IMR-90 (cell line): ENCODE measurements at regions not wholly inside any gene's neighbourhood (a gene's known extent, or its start where the extent isn't known, plus 50 kb on each side); places are given as distances from the start of the nearest gene placed in this dataset.

Experiments used
- ATAC-seq: fragments of 200-7000 bp; cut with Tn5 transposase; 2 replicates; pipeline ENCODE4 v1.9.1; 2020; ENCODE audit warnings: low read depth, mild to moderate bottlenecking, moderate library complexity
- BruUV-seq: library from RNA; stranded (reverse); fragments of 400-500 nt; replicated peaks from 2 replicates; lab custom pipeline; 2021; lab: Mats Ljungman, UMichigan
- CTCF ChIA-PET: fragments of 300-600 bp; formaldehyde crosslinking; extraction: SDS; loops from one replicate; lab custom pipeline; 2021; ENCODE audit warnings: antibody characterized with exemption; lab: Yijun Ruan, JAX
- POLR2A ChIA-PET: fragments of 300-600 bp; sonication (Branson Sonifier 250); formaldehyde crosslinking; loops from one replicate; lab custom pipeline; 2022; ENCODE audit warnings: antibody characterized with exemption; ENCODE audit not compliant: unreplicated experiment; lab: Charles Lee
- DNase-seq: peaks from one replicate; pipeline ENCODE4 v3.0.0; 2013
- H2AFZ ChIP-seq: replicated peaks from 2 replicates; pipeline ENCODE3; 2013; ENCODE audit warnings: low read length, mild to moderate bottlenecking; ENCODE audit not compliant: poor library complexity
- H2AK5ac ChIP-seq: 2 replicates; pipeline ENCODE4 v1.6.1; 2013; ENCODE audit warnings: low read depth, low read length, inconsistent platforms
- H2AK9ac ChIP-seq: replicated peaks from 2 replicates; pipeline ENCODE3; 2013; ENCODE audit warnings: mild to moderate bottlenecking, low read depth, low read length, moderate library complexity; ENCODE audit not compliant: poor library complexity
- H2BK120ac ChIP-seq: 2 replicates; pipeline ENCODE4 v1.6.1; 2013; ENCODE audit warnings: low read depth, low read length, inconsistent platforms
- H2BK15ac ChIP-seq: 3 replicates; pipeline ENCODE4 v1.6.1; 2013; ENCODE audit warnings: low read depth, low read length, inconsistent platforms
- H2BK20ac ChIP-seq: 2 replicates; pipeline ENCODE4 v1.6.1; 2013; ENCODE audit warnings: low read depth, mild to moderate bottlenecking, inconsistent platforms, low read length, moderate library complexity
- H2BK5ac ChIP-seq: 2 replicates; pipeline ENCODE4 v1.6.1; 2013; ENCODE audit warnings: mild to moderate bottlenecking, low read depth, low read length, inconsistent platforms; ENCODE audit not compliant: poor library complexity, severe bottlenecking
- H3K14ac ChIP-seq: replicated peaks from 2 replicates; pipeline ENCODE4 v1.6.1; 2013; ENCODE audit warnings: low read depth, low read length, inconsistent platforms
- H3K18ac ChIP-seq: 2 replicates; pipeline ENCODE4 v1.6.1; 2013; ENCODE audit warnings: low read depth, low read length, control low read depth
- H3K23ac ChIP-seq: 2 replicates; pipeline ENCODE4 v1.6.1; 2013; ENCODE audit warnings: low read depth, low read length, inconsistent platforms
- H3K27ac ChIP-seq: 2 replicates; pipeline ENCODE4 v1.5.1; 2013; ENCODE audit warnings: mild to moderate bottlenecking, control low read depth, low read length; ENCODE audit not compliant: insufficient read depth
- H3K27me3 ChIP-seq: 2 replicates; pipeline ENCODE4 v1.6.1; 2013; ENCODE audit warnings: low read length; ENCODE audit not compliant: control insufficient read depth, insufficient read depth
- H3K36me3 ChIP-seq: 2 replicates; pipeline ENCODE4 v1.6.1; 2013; ENCODE audit warnings: low read length, mixed read lengths; ENCODE audit not compliant: control insufficient read depth, insufficient read depth
- H3K4ac ChIP-seq: 2 replicates; pipeline ENCODE4 v1.6.1; 2013; ENCODE audit warnings: low read depth, low read length, inconsistent platforms
- H3K4me1 ChIP-seq: 2 replicates; pipeline ENCODE4 v1.6.1; 2013; ENCODE audit warnings: low read length, mixed read lengths; ENCODE audit not compliant: control insufficient read depth, insufficient read depth
- H3K4me2 ChIP-seq: 2 replicates; pipeline ENCODE4 v1.6.1; 2013; ENCODE audit warnings: low read depth, mild to moderate bottlenecking, control low read depth, low read length, moderate library complexity
- H3K4me3 ChIP-seq: 2 replicates; pipeline ENCODE4 v1.5.1; 2013; ENCODE audit warnings: low read depth, mild to moderate bottlenecking, control low read depth, low read length, moderate library complexity; ENCODE audit not compliant: insufficient read depth
- H3K56ac ChIP-seq: 2 replicates; pipeline ENCODE4 v1.6.1; 2013; ENCODE audit warnings: low read length, inconsistent platforms; ENCODE audit not compliant: insufficient read depth; ENCODE audit errors: extremely low read depth
- H3K79me1 ChIP-seq, 2 experiments: 2 replicates each; pipeline ENCODE4 v1.6.1; 2013; ENCODE audit warnings: low read length in 2 of 2, inconsistent platforms in 1 of 2, low read depth in 1 of 2
- H3K9ac ChIP-seq: 2 replicates; pipeline ENCODE4 v1.6.1; 2013; ENCODE audit warnings: low read depth, low read length, control low read depth
- H3K9me1 ChIP-seq: 2 replicates; pipeline ENCODE4 v1.6.1; 2013; ENCODE audit warnings: low read length, inconsistent platforms; ENCODE audit not compliant: insufficient read depth
- H3K9me3 ChIP-seq: 2 replicates; pipeline ENCODE4 v1.6.1; 2013; ENCODE audit warnings: low read length; ENCODE audit not compliant: control insufficient read depth, insufficient read depth
- H4K20me1 ChIP-seq: 2 replicates; pipeline ENCODE4 v1.6.1; 2013; ENCODE audit warnings: low read length, inconsistent platforms; ENCODE audit not compliant: insufficient read depth
- H4K5ac ChIP-seq: 2 replicates; pipeline ENCODE4 v1.6.1; 2013; ENCODE audit warnings: mild to moderate bottlenecking, low read depth, low read length, control low read depth
- H4K8ac ChIP-seq, 2 experiments: 2 replicates each; pipeline ENCODE4 v1.6.1; 2013; ENCODE audit warnings: low read depth in 2 of 2, low read length in 2 of 2, control low read depth in 1 of 2, inconsistent platforms in 1 of 2
- H4K91ac ChIP-seq: 2 replicates; pipeline ENCODE4 v1.6.1; 2013; ENCODE audit warnings: low read depth, low read length, inconsistent platforms; ENCODE audit not compliant: insufficient read depth
- BHLHE40 ChIP-seq: fragments of 150-350 bp; IDR thresholded peaks from 2 replicates; pipeline ENCODE4 v1.6.1; 2016; ENCODE audit warnings: mild to moderate bottlenecking, low read depth, low read length
- CEBPB ChIP-seq: IDR thresholded peaks from 2 replicates; pipeline ENCODE4 v1.6.1; 2012; ENCODE audit warnings: low read depth, low read length, improper control_type of control experiment
- CHD1 ChIP-seq: IDR thresholded peaks from 2 replicates; pipeline ENCODE4 v1.6.1; 2012; ENCODE audit warnings: low read depth, low read length, improper control_type of control experiment
- FOS ChIP-seq: fragments of 150-350 bp; IDR thresholded peaks from 2 replicates; pipeline ENCODE4 v1.6.1; 2016; ENCODE audit warnings: low read depth, low read length
- MAFK ChIP-seq: IDR thresholded peaks from 2 replicates; pipeline ENCODE4 v1.6.1; 2012; ENCODE audit warnings: low read depth, low read length, improper control_type of control experiment
- MAZ ChIP-seq: IDR thresholded peaks from 2 replicates; pipeline ENCODE4 v1.6.1; 2012; ENCODE audit warnings: low read depth, mild to moderate bottlenecking, low read length, improper control_type of control experiment, moderate library complexity, borderline replicate concordance
- MXI1 ChIP-seq: IDR thresholded peaks from 2 replicates; pipeline ENCODE4 v1.6.1; 2012; ENCODE audit warnings: low read depth, mild to moderate bottlenecking, low read length, moderate library complexity, borderline replicate concordance
- NFE2L2 ChIP-seq: fragments of 150-350 bp; IDR thresholded peaks from 2 replicates; pipeline ENCODE4 v1.6.1; 2016; ENCODE audit warnings: low read depth, mild to moderate bottlenecking, low read length
- POLR2A ChIP-seq: IDR thresholded peaks from 2 replicates; pipeline ENCODE4 v1.6.1; 2012; ENCODE audit warnings: mild to moderate bottlenecking, low read depth, low read length
- RAD21 ChIP-seq: IDR thresholded peaks from 2 replicates; pipeline ENCODE4 v1.6.1; 2012; ENCODE audit warnings: low read length, improper control_type of control experiment
- RCOR1 ChIP-seq: IDR thresholded peaks from 2 replicates; pipeline ENCODE4 v1.6.1; 2012; ENCODE audit warnings: mild to moderate bottlenecking, low read length, improper control_type of control experiment; ENCODE audit not compliant: insufficient replicate concordance
- RFX5 ChIP-seq: IDR thresholded peaks from 2 replicates; pipeline ENCODE4 v1.8.0; 2012; ENCODE audit warnings: low read depth, mild to moderate bottlenecking, low read length, moderate library complexity
- SMC3 ChIP-seq: fragments of 150-350 bp; IDR thresholded peaks from 2 replicates; pipeline ENCODE4 v1.6.1; 2016; ENCODE audit warnings: low read depth, mild to moderate bottlenecking, antibody characterized with exemption, low read length, moderate library complexity
- WGBS, 2 experiments: methylation state at CpG; one replicate each; pipeline versions ENCODE4 v1.1.5 to v1.1.7; 2013; ENCODE audit warnings: missing lambda C conversion rate in 2 of 2; ENCODE audit not compliant: insufficient read length in 1 of 2; ENCODE audit errors: extremely low coverage in 2 of 2; 5-methylcytosine and 5-hydroxymethylcytosine counted together
- dilution Hi-C: fragments of 300-500 bp; cut with HindIII; formaldehyde crosslinking; loops from one replicate; pipeline ENCODE4 v1.14.3; 2018; ENCODE audit warnings: low sequenced_read_pairs; ENCODE audit not compliant: unreplicated experiment
- in situ Hi-C: fragments of 300-500 bp; cut with MboI; formaldehyde crosslinking; loops from 3 replicates; pipeline ENCODE4 v1.14.3; 2019; ENCODE audit warnings: low sequenced_read_pairs, inconsistent platforms, mixed read lengths
- intact Hi-C: fragments of 100-400 bp; cut with micrococcal nuclease; formaldehyde crosslinking; loops from 2 replicates; pipeline ENCODE4 v1.10.0; 2022
- TF ChIP-seq, protein P1 (sequence below): fragments of 150-350 bp; IDR thresholded peaks from 2 replicates; pipeline ENCODE4 v1.6.1; 2016; ENCODE audit warnings: low read depth, mild to moderate bottlenecking, low read length, moderate library complexity, borderline replicate concordance
- TF ChIP-seq, protein P2 (sequence below): fragments of 150-350 bp; IDR thresholded peaks from 2 replicates; pipeline ENCODE4 v1.6.1; 2017; ENCODE audit warnings: mild to moderate bottlenecking, antibody characterized with exemption, low read length, low read depth
- TF ChIP-seq, protein P3 (sequence below): conservative IDR thresholded peaks from 2 replicates; pipeline ENCODE4 v1.5.1; 2012; ENCODE audit warnings: mild to moderate bottlenecking, low read depth, low read length, improper control_type of control experiment

DNA sequence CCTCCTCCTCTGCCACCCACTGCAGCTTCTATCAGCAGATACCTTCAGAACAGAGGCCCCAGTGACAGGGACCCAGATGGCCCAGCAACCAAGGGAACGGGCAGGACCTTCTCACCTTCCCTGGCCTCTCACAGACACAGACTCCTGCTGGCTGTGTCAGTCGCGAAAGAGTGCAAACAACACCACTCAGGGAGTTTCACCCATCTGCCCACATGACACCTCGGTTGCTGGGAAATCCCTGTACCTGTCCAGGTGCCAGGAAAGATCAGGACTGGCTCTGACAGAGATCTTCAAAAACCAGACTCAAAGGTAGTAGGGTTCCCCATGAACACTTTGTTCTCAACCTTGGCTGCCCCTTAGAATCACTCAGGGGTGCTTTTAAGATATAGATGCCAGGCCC lies 83.5 kb upstream of the HIVEP3 start:
- Histone ChIP-seq H2BK20ac (no peak overlapping the region), H3K9me3 (no peaks in the 10 kb centered on the region), H2BK120ac (no peak overlapping the region), H3K18ac (no peak overlapping the region), H3K27ac (no peak overlapping the region), H2BK5ac (no peak overlapping the region), H2AFZ (no peak overlapping the region), H3K27me3 (no peaks in the 10 kb centered on the region), H3K56ac (no peak overlapping the region), H4K8ac (no peak overlapping the region), H3K9me1 (no peaks in the 10 kb centered on the region; the same call in 1 of the 2 replicates), H2BK15ac (no peak overlapping the region), H2AK5ac (no peak overlapping the region), H3K23ac (no peak overlapping the region), H3K9ac (no peak overlapping the region), H3K14ac (no peak overlapping the region), H4K5ac (no peak overlapping the region), H2AK9ac (no peak overlapping the region), H4K20me1 (no peaks in the 10 kb centered on the region), H3K4ac (no peak overlapping the region), H3K79me1 (no peaks in the 10 kb centered on the region), H3K36me3 (no peaks in the 10 kb centered on the region), H4K91ac (no peak overlapping the region), H3K4me2 (no peak overlapping the region), H3K4me1 (no peaks in the 10 kb centered on the region), H3K4me3 (no peak overlapping the region)
- intact Hi-C loops (no loop called here), dilution Hi-C loops (no loop called here), in situ Hi-C loops (no loop called here)
- TF ChIP-seq NFE2L2 (no peak), MAFK (no peak), BHLHE40 (no peak), RCOR1 (no peak), SMC3 (no peak), CHD1 (no peak), MAZ (no peak), POLR2A (no peak), MXI1 (no peak), RAD21 (no peak), RFX5 (no peak), FOS (no peak), CEBPB (no peak)
- TF ChIP-seq, protein P1, sequence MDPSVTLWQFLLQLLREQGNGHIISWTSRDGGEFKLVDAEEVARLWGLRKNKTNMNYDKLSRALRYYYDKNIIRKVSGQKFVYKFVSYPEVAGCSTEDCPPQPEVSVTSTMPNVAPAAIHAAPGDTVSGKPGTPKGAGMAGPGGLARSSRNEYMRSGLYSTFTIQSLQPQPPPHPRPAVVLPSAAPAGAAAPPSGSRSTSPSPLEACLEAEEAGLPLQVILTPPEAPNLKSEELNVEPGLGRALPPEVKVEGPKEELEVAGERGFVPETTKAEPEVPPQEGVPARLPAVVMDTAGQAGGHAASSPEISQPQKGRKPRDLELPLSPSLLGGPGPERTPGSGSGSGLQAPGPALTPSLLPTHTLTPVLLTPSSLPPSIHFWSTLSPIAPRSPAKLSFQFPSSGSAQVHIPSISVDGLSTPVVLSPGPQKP, result no peak
- TF ChIP-seq, protein P2, sequence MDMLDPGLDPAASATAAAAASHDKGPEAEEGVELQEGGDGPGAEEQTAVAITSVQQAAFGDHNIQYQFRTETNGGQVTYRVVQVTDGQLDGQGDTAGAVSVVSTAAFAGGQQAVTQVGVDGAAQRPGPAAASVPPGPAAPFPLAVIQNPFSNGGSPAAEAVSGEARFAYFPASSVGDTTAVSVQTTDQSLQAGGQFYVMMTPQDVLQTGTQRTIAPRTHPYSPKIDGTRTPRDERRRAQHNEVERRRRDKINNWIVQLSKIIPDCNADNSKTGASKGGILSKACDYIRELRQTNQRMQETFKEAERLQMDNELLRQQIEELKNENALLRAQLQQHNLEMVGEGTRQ, result no peak
- TF ChIP-seq, protein P3, sequence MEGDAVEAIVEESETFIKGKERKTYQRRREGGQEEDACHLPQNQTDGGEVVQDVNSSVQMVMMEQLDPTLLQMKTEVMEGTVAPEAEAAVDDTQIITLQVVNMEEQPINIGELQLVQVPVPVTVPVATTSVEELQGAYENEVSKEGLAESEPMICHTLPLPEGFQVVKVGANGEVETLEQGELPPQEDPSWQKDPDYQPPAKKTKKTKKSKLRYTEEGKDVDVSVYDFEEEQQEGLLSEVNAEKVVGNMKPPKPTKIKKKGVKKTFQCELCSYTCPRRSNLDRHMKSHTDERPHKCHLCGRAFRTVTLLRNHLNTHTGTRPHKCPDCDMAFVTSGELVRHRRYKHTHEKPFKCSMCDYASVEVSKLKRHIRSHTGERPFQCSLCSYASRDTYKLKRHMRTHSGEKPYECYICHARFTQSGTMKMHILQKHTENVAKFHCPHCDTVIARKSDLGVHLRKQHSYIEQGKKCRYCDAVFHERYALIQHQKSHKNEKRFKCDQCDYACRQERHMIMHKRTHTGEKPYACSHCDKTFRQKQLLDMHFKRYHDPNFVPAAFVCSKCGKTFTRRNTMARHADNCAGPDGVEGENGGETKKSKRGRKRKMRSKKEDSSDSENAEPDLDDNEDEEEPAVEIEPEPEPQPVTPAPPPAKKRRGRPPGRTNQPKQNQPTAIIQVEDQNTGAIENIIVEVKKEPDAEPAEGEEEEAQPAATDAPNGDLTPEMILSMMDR, result no peak
- ChIA-PET CTCF (no interaction called here), POLR2A (no interaction called here)
- DNase-seq, result no peak
- no TSS peak for BruUV-seq
- WGBS, 2 experiments, result 20% methylated on average over 1 of the region's 4 CpGs; no CpG with 5 or more reads in 1 of the 2 experiments
- ATAC-seq, result no peak
